Vagina (tissue), 2 donors: ENCODE measurements at regions not wholly inside any gene's neighbourhood (a gene's known extent, or its start where the extent isn't known, plus 50 kb on each side); places are given as distances from the start of the nearest gene placed in this dataset.

Experiments used
- DNase-seq, 2 donors: peaks; one replicate each; pipeline ENCODE4 v3.0.0-alpha.2; 2017; ENCODE audit errors: extremely low spot score in 2 of 2
- H3K27ac ChIP-seq: fragments of 200-600 bp; sonication (generic); one replicate; pipeline ENCODE4 v1.5.1; 2019
- H3K27me3 ChIP-seq: fragments of 200-600 bp; sonication (generic); one replicate; pipeline ENCODE4 v1.5.1; 2019
- H3K36me3 ChIP-seq, 2 donors: fragments of 200-600 bp; sonication (generic); one replicate each; pipeline ENCODE4 v1.5.1; 2017 to 2019
- H3K4me1 ChIP-seq: fragments of 200-600 bp; sonication (generic); one replicate; pipeline ENCODE4 v1.5.1; 2019
- H3K4me3 ChIP-seq, 2 donors: fragments of 200-600 bp; sonication (generic); 1 replicate in 1 of 2; 2 replicates in 1 of 2; pipeline ENCODE4 v1.5.1; 2016 to 2019
- H3K9me3 ChIP-seq: fragments of 200-600 bp; sonication (generic); one replicate; pipeline ENCODE4 v1.5.1; 2019
- POLR2A ChIP-seq, 2 donors: fragments of 450-650 bp; IDR thresholded peaks; one replicate each; pipeline ENCODE4 v1.6.1; 2017; ENCODE audit warnings: antibody characterized with exemption in 2 of 2, mild to moderate bottlenecking in 2 of 2, moderate library complexity in 2 of 2
- POLR2AphosphoS5 ChIP-seq, 2 donors: sonication (generic); formaldehyde crosslinking; IDR thresholded peaks; one replicate each; pipeline ENCODE4 v1.9.0; 2017; ENCODE audit warnings: antibody characterized with exemption in 2 of 2, mild to moderate bottlenecking in 2 of 2, low read depth in 1 of 2; ENCODE audit not compliant: insufficient read depth in 1 of 2
- intact Hi-C: fragments of 100-400 bp; cut with DNase I; formaldehyde crosslinking; loops from one replicate; pipeline ENCODE4 v1.15.1; 2023
- TF ChIP-seq, protein P1 (sequence below), 3 experiments: fragments of 450-650 bp in 2 of 3; fragments of 200-600 bp in 1 of 3; sonication (generic) in 1 of 3; IDR thresholded peaks; one replicate each; pipeline ENCODE4 v1.5.1; 2017 to 2019; ENCODE audit warnings: antibody characterized with exemption in 3 of 3, mild to moderate bottlenecking in 2 of 3, moderate library complexity in 2 of 3

DNA sequence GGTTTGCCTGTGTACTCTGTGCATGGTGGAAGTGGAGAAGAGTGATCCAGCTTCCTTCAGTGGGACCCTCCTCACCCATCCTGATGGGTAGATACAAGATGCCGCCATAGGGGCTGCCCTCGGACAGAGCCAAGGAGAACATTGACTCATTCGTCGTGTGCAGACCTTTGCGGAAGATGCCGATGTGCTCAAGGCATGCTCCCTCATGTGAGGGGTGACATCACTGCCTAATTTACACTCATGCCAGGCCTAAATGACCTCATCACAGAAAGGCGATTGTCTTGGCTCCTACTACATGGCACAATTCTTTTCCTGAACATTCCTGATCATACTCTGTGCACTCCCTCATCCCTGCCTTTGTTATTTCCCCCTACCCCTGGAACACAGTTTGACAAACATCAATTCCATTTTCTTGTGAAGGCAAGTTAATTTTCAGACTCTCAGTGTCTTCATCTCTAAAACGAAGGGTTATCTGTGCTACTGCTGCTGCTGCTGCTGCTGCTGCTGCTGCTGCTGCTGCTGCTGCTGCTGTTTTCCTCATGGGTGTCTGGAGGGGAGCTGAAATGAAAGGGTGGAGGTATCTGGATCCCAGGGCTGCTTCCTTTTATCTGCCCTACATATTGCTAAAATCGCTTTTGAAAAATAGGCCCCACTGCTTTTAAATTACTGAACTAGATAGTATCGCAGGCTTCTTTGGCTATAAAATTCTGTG lies 146.5 kb upstream of the ARGLU1 start:
- Histone ChIP-seq H3K9me3 (no peaks in the 10 kb centered on the region), H3K4me1 (no peaks in the 10 kb centered on the region), H3K27me3 (no peaks in the 10 kb centered on the region), H3K4me3 (no peak overlapping the region), H3K27ac (no peak overlapping the region), H3K36me3 (no peaks in the 10 kb centered on the region)
- TF ChIP-seq, protein P1, sequence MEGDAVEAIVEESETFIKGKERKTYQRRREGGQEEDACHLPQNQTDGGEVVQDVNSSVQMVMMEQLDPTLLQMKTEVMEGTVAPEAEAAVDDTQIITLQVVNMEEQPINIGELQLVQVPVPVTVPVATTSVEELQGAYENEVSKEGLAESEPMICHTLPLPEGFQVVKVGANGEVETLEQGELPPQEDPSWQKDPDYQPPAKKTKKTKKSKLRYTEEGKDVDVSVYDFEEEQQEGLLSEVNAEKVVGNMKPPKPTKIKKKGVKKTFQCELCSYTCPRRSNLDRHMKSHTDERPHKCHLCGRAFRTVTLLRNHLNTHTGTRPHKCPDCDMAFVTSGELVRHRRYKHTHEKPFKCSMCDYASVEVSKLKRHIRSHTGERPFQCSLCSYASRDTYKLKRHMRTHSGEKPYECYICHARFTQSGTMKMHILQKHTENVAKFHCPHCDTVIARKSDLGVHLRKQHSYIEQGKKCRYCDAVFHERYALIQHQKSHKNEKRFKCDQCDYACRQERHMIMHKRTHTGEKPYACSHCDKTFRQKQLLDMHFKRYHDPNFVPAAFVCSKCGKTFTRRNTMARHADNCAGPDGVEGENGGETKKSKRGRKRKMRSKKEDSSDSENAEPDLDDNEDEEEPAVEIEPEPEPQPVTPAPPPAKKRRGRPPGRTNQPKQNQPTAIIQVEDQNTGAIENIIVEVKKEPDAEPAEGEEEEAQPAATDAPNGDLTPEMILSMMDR (IDR thresholded peaks at IDR 0.05): no peak
- TF ChIP-seq POLR2A (IDR thresholded peaks at IDR 0.05) (no peak), POLR2AphosphoS5 (IDR thresholded peaks at IDR 0.05; ENCODE audit: insufficient read depth in 1 of 2, low read depth in 1 of 2) (no peak)
- intact Hi-C loops: no loop called here
- DNase-seq: no peak

GRCh38 chr13:106712381-106712780 lies 144.4 kb upstream of the ARGLU1 start:
- Histone ChIP-seq H3K9me3 (no peaks in the 10 kb centered on the region), H3K4me3 (no peak overlapping the region), H3K36me3 (no peaks in the 10 kb centered on the region), H3K27me3 (no peaks in the 10 kb centered on the region), H3K27ac (no peak overlapping the region), H3K4me1 (no peaks in the 10 kb centered on the region)
- intact Hi-C loops: no loop called here
- TF ChIP-seq, protein P1 (IDR thresholded peaks at IDR 0.05): no peak
- TF ChIP-seq POLR2A (IDR thresholded peaks at IDR 0.05) (no peak), POLR2AphosphoS5 (IDR thresholded peaks at IDR 0.05; ENCODE audit: insufficient read depth in 1 of 2, low read depth in 1 of 2) (no peak)
- no peak for DNase-seq

- DNase-seq: no peak
- Histone ChIP-seq H3K4me3 (no peak overlapping the region), H3K27me3 (no peaks in the 10 kb centered on the region), H3K36me3 (no peaks in the 10 kb centered on the region), H3K9me3 (no peaks in the 10 kb centered on the region), H3K27ac (peak overlapping the region; percentile 21), H3K4me1 (no peaks in the 10 kb centered on the region)
- TF ChIP-seq POLR2A (IDR thresholded peaks at IDR 0.05): no peak
- intact Hi-C loops: no loop called here
Observed at GRCh38 chr13:106710266-106710665, 142.3 kb upstream of the ARGLU1 start.

DNA sequence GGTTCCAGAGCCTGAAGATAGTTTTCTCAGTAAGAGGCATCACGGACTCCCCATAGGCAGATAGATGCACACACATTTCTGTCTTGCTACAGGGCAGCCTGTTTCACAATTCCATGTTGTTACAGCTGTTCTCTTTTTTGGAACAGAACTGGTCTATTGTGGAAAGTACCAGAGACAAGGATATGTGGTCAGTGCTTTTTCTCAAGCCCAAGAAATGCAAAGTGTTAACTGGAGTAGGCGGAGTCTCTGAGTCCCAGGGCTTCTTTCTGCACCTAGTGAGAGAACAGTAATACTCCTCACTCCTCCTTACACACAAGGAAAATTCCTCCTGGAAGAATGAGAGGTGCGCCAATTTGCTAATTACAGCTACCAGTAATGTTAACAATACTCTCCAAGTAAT lies 141.6 kb upstream of the ARGLU1 start:
- DNase-seq: no peak
- no peaks in the 10 kb centered on the region for H3K4me1 ChIP-seq

DNA sequence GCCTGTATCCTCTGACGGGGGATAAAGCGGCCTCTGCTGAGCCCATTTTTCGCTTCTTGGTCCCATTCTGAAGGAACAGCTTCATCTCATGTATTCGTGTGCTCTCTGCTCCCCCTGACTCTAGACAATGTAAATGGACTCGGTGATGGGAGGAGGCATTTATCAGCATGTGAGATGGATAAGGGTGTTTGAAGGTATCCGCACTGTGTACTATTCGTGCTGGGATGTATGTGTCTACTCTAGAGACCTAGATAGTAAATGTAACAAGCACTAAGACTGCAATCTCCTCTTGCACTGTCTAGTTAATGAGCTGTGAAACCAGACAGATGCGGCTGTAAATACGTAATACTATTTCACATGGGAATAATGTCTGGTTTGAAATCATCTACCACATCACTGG lies 134.6 kb upstream of the ARGLU1 start:
- Histone ChIP-seq H3K4me3 (no peak overlapping the region), H3K27ac (no peak overlapping the region), H3K36me3 (no peaks in the 10 kb centered on the region), H3K9me3 (no peaks in the 10 kb centered on the region), H3K4me1 (peaks cover 5% of the 10 kb centered on the region), H3K27me3 (no peaks in the 10 kb centered on the region)
- intact Hi-C loops: no loop called here
- TF ChIP-seq POLR2AphosphoS5 (IDR thresholded peaks at IDR 0.05; ENCODE audit: insufficient read depth in 1 of 2, low read depth in 1 of 2): no peak
- TF ChIP-seq, protein P1 (IDR thresholded peaks at IDR 0.05): no peak
- no peak for TF ChIP-seq POLR2A (IDR thresholded peaks at IDR 0.05)
- DNase-seq: no peak

More for the DNA sequence above, 141.6 kb upstream of the ARGLU1 start:
- Histone ChIP-seq H3K27me3 (no peaks in the 10 kb centered on the region), H3K36me3 (no peaks in the 10 kb centered on the region), H3K27ac (peak overlapping the region; percentile 21), H3K4me3 (no peak overlapping the region), H3K9me3 (no peaks in the 10 kb centered on the region)
- TF ChIP-seq POLR2AphosphoS5 (IDR thresholded peaks at IDR 0.05; ENCODE audit: insufficient read depth in 1 of 2, low read depth in 1 of 2) (no peak), POLR2A (IDR thresholded peaks at IDR 0.05) (no peak)
- TF ChIP-seq, protein P1 (IDR thresholded peaks at IDR 0.05): no peak
- intact Hi-C loops: no loop called here
